ENCODE measurements at regions not wholly inside any gene's neighbourhood (a gene's known extent, or its start where the extent isn't known, plus 50 kb on each side); places are given as distances from the start of the nearest gene placed in this dataset.

- DNase-seq (ENCODE audit: low read depth): no peak
- H3K4me3 ChIP-seq (ENCODE audit: low read length): no peak overlapping the region
- TF ChIP-seq, protein P1, sequence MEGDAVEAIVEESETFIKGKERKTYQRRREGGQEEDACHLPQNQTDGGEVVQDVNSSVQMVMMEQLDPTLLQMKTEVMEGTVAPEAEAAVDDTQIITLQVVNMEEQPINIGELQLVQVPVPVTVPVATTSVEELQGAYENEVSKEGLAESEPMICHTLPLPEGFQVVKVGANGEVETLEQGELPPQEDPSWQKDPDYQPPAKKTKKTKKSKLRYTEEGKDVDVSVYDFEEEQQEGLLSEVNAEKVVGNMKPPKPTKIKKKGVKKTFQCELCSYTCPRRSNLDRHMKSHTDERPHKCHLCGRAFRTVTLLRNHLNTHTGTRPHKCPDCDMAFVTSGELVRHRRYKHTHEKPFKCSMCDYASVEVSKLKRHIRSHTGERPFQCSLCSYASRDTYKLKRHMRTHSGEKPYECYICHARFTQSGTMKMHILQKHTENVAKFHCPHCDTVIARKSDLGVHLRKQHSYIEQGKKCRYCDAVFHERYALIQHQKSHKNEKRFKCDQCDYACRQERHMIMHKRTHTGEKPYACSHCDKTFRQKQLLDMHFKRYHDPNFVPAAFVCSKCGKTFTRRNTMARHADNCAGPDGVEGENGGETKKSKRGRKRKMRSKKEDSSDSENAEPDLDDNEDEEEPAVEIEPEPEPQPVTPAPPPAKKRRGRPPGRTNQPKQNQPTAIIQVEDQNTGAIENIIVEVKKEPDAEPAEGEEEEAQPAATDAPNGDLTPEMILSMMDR (conservative IDR thresholded peaks at IDR 0.05; ENCODE audit: low read depth, low read length): no peak
These were observed 60.2 kb upstream of the STEAP4 start for GRCh38 chr7:88366845-88367244.

- DNase-seq (ENCODE audit: low read depth): no peak
- TF ChIP-seq, protein P1 (conservative IDR thresholded peaks at IDR 0.05; ENCODE audit: low read depth, low read length): no peak
These were observed 57.2 kb upstream of the STEAP4 start for GRCh38 chr7:88363869-88364268.

GRCh38 chr7:88363249-88363648 is 56.6 kb upstream of the STEAP4 start:
- TF ChIP-seq, protein P1 (conservative IDR thresholded peaks at IDR 0.05; ENCODE audit: low read depth, low read length): no peak
- no peak overlapping the region for H3K4me3 ChIP-seq (ENCODE audit: low read length)
- no peak for DNase-seq (ENCODE audit: low read depth)

More at GRCh38 chr7:88363869-88364268, 57.2 kb upstream of the STEAP4 start:
- H3K4me3 ChIP-seq (ENCODE audit: low read length): no peak overlapping the region

DNA sequence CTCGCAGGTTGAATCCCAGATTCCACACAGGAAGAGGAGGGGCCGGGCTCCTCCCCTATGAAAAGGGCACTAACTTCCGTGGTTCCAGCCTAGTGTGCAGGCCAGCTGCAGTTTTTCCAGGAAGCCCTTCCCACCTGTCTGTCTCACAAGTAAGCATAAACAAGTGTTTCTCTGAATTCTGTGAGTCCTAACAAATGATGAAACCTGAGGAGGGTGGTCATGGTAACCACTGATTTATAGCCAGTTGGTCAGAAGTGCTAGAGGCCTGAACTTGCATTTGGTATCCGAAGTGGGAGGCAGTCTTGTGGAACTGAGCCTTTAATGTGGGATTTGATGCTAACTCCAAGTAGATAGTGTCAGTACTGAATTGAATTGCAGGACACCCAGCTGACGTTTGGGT is 54.7 kb upstream of the STEAP4 start:
- H3K4me3 ChIP-seq (ENCODE audit: low read length): no peak overlapping the region
- TF ChIP-seq, protein P1 (conservative IDR thresholded peaks at IDR 0.05; ENCODE audit: low read depth, low read length): no peak
- no peak for DNase-seq (ENCODE audit: low read depth)

GRCh38 chr7:88358881-88359280 is 52.2 kb upstream of the STEAP4 start:
- TF ChIP-seq, protein P1 (conservative IDR thresholded peaks at IDR 0.05; ENCODE audit: low read depth, low read length): no peak
- no peak overlapping the region for H3K4me3 ChIP-seq (ENCODE audit: low read length)
- DNase-seq (ENCODE audit: low read depth): no peak

GRCh38 chr7:88358526-88358838 is 51.8 kb upstream of the STEAP4 start:
- DNase-seq (ENCODE audit: low read depth): no peak
- H3K4me3 ChIP-seq (ENCODE audit: low read length): no peak overlapping the region
- TF ChIP-seq, protein P1 (conservative IDR thresholded peaks at IDR 0.05; ENCODE audit: low read depth, low read length): no peak

GRCh38 chr7:88357781-88358525 is 51.3 kb upstream of the STEAP4 start:
- TF ChIP-seq, protein P1 (conservative IDR thresholded peaks at IDR 0.05; ENCODE audit: low read depth, low read length): peak; percentile 45
- DNase-seq (ENCODE audit: low read depth): no peak
- no peak overlapping the region for H3K4me3 ChIP-seq (ENCODE audit: low read length)

Data from retinal pigment epithelial cell (primary cell).